Astrocyte of the cerebellum (primary cell): ENCODE measurements at regions not wholly inside any gene's neighbourhood (a gene's known extent, or its start where the extent isn't known, plus 50 kb on each side); places are given as distances from the start of the nearest gene placed in this dataset.

ENCODE experiments used
- DNase-seq: peaks from one replicate; pipeline ENCODE4 v3.0.0-alpha.2; 2011; ENCODE audit warnings: low read depth
- H3K4me3 ChIP-seq: 2 replicates; pipeline ENCODE4 v1.5.1; 2011; ENCODE audit warnings: mild to moderate bottlenecking, low read depth, low read length, moderate library complexity
- in situ Hi-C: cut with HindIII; loops from 2 replicates; pipeline ENCODE4 v1.10.0; 2017; ENCODE audit warnings: low sequenced_read_pairs
- TF ChIP-seq, protein P1 (sequence below): IDR thresholded peaks from 2 replicates; pipeline ENCODE4 v1.5.1; 2012; ENCODE audit warnings: low read length, low read depth, moderate library complexity, mild to moderate bottlenecking; ENCODE audit errors: missing control alignments

DNA sequence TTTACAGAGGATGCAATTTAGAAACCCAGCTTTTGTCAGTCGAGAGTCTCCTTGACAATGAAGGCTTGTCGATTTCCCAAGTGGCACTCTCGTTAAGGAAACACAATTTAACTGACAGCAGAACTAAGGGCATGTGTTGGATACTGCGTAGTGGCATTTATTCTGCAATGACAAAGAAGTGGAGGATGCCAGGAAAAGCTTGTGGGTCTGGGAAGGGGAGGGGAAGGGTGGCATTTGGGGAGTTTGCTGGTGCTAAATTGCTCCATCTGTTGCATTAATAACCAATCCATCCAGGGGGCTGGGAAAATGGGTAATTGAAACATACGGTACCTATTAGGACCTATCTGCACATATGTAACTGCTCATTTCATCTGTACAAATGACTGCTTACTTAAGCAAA is 190.6 kb downstream of the NSG2 start:
- no peak for DNase-seq
- no peak overlapping the region for H3K4me3 ChIP-seq
- in situ Hi-C loops: no loop called here
- TF ChIP-seq, protein P1, sequence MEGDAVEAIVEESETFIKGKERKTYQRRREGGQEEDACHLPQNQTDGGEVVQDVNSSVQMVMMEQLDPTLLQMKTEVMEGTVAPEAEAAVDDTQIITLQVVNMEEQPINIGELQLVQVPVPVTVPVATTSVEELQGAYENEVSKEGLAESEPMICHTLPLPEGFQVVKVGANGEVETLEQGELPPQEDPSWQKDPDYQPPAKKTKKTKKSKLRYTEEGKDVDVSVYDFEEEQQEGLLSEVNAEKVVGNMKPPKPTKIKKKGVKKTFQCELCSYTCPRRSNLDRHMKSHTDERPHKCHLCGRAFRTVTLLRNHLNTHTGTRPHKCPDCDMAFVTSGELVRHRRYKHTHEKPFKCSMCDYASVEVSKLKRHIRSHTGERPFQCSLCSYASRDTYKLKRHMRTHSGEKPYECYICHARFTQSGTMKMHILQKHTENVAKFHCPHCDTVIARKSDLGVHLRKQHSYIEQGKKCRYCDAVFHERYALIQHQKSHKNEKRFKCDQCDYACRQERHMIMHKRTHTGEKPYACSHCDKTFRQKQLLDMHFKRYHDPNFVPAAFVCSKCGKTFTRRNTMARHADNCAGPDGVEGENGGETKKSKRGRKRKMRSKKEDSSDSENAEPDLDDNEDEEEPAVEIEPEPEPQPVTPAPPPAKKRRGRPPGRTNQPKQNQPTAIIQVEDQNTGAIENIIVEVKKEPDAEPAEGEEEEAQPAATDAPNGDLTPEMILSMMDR: no peak

DNA sequence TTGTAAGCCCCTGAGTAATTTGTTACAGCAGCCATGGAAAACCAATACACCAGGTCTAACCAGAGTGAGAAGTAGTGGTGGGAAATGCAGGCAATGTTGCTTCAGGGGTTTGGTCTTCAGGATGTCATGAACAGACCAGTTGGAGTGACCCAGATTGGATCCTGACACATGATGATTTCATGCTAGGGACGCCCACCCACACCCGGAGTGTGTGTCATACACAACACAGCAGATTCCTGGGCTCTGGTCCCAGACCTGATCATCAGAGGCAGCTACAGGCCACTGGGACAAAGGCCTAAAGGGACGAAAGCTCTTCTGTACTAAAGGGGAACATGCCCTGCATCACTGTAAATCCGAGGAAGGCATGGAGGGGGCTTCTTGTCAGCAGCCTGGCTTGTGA is 194.2 kb downstream of the NSG2 start:
- no peak overlapping the region for H3K4me3 ChIP-seq
- in situ Hi-C loops: no loop called here
- no peak for DNase-seq
- TF ChIP-seq, protein P1: no peak

DNA sequence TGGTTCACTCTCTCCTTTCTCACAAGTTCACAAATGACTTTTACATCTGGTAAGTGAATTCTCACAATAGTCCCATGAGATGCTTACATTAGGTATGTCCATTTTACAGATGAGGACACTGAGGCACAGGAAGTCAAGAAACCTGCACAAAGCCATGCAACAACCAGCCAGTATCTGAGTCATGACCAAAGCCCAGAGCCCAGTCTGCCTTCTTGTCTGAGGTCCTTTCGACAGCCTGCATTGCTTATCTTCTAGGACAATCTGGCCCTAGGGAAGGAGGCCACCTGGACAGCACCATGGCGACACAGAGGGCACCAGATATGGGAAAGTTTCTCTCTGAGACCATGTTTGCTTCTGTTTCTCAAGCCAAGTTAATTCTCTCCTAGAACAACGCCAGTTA is 197.1 kb downstream of the NSG2 start:
- TF ChIP-seq, protein P1: no peak
- H3K4me3 ChIP-seq: no peak overlapping the region
- in situ Hi-C loops: no loop called here
- DNase-seq: no peak

DNA sequence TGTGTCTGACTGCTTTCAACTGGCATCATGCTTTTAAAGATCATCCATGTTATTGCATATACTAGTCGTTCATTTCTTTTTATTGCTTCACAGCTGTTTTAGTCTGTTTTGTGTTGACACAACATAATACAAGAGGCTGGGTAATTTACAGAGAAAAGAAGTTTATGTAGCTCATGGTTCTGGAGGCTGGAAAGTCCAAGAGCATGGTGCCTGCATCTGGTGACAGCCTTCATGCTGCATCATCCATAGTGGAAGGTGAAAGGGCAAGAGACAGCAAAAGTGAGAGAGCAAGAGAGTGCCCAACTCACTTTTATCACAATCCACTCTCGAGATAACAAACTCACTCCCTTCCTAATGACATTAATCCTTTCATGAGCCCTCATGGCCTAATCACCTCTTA is 198.4 kb downstream of the NSG2 start:
- H3K4me3 ChIP-seq: no peak overlapping the region
- TF ChIP-seq, protein P1: no peak
- in situ Hi-C loops: no loop called here
- DNase-seq: no peak

DNA sequence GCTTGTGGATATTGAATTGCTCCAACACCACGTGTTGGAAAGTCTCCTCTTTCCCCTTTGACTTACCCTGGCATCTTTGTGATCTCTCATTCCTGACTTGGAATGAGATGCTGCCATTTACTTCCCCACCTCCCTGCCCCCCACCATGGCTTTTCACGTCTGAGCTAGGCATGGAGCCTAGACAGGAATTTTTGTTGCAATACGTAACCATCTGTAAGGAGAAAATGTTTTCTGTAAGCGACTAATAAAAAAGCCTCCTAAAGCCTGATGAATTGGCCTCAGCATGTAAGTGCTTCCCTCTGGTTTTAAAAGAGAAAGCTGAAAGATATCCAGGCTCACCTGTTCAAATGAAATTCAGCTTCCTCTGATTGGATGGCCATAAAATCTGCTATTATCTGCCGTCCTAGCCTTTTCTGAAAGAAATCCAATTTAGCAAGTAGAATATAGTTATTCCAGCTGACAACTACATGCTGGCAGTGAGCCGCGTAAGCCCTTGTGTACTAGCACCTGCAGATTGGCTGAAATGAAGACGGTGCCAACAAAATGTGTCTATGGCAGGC is 200.1 kb downstream of the NSG2 start:
- in situ Hi-C loops: no loop called here
- no peak overlapping the region for H3K4me3 ChIP-seq
- DNase-seq: no peak
- TF ChIP-seq, protein P1: no peak

DNA sequence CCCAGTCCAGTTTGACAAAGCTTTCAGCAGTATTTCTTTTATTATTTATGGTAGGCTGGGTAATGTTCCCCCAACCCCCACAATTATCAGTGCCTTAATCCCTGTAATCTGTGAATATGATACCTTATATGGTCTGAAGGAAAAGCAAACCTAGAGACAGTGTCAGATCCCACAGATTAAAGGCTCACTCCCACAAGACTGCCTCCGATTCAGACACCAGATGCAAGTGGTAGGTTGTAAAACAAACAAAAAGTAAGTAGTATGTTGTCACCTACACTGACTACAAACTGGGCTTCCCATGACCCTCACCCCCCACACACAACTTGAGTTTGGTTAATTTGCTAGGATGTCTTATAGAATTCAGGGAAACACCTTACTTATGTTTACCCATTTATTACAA is 201.2 kb downstream of the NSG2 start:
- no peak for DNase-seq
- no peak overlapping the region for H3K4me3 ChIP-seq
- in situ Hi-C loops: no loop called here
- TF ChIP-seq, protein P1: no peak

DNA sequence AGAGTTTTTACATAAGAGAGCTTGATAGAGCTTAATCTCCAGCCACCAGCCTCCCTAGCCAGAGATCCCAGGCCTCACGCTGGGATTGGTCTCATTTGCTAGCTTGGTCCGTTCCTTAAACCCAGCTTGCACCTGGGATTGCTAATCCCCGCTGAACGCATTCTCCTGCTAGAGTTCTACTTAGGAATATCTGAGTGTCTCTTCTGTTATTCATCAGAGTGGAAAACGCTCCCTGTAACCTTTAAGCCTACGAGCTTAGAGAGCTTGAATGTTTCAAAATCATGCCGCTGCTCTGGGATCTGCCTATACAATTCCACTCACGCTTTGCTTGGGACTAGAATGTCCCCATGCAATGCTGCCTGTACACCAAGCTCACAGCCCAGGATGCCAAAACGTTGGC is 201.8 kb downstream of the NSG2 start:
- H3K4me3 ChIP-seq: no peak overlapping the region
- no peak for DNase-seq
- TF ChIP-seq, protein P1: no peak
- in situ Hi-C loops: no loop called here
